Iris pigment epithelial cell (primary cell): ENCODE measurements at regions not wholly inside any gene's neighbourhood (a gene's known extent, or its start where the extent isn't known, plus 50 kb on each side); places are given as distances from the start of the nearest gene placed in this dataset.

Experiments
- DNase-seq: peaks from one replicate; pipeline ENCODE4 v3.0.0-alpha.2; 2011; ENCODE audit warnings: low read depth

DNA sequence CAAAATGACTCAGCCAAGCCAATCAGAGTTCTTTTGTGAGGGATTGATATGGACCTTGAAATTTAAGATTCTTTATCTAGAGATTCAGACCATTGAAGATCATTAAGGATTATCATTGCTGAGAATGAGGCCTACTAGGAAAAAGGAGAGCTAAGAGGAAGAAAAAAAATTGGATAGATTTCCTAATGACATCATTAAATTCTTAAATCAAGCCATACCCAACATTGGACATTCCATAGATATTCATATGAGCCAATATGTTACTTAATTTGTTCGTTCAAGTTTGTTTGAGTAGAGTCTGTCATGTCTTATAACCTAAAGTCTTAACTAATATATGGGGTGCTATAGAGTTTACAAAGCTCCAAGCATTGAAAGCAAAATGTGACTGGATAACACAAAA lies 727.9 kb upstream of the SEMA6A start:
- no peak for DNase-seq

DNA sequence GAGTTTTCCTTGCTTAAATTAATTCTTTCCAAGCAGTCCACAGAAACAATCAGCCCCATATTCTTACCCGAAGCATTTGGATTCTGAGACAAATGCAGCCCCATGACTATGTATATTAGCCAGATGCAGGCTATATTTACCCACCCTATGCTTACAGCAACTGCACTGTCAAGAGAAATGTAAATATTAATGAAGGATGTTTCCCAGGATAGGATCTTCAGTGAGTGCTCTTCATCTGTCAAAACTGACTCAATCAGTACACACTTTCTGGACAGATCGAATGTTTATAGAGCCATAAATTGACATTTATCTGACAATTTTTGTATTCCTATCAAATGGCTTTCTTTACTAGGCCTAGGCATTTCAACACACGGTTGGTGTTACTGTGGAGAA lies 725.3 kb upstream of the SEMA6A start:
- DNase-seq = no peak

DNA sequence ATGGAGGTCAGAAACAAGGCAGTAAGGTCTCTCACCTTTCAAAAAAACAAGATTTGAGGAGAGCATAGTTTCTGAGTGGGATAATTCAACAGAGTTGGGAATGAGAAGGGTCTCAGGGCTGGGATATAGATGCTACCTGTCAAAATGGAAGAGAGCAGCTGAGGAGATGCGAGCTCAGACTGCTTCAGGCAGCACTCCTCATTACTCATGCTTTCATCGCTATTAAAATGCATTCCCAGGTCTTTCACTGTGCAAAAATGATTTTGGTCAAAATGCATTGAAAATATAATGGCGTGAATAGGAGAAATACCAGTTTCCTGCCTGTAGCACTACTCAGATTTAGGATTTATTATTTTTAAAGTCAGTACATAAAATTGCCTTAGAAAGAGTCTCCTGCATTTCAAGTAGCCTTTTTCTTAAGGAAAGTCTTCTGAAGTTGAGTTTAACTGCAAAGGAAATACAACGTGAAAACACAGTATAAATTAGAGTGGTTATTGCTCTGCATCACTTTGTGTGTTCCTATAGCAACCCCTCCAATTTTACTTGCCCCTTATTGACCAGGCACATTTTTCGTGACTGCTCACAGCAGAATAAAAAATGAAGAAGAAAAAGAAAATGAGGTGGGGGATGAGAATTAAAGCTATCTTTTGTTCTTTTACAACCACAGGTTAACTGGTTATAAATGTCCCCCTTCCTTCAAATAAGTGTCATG lies 724.8 kb upstream of the SEMA6A start:
- DNase-seq = no peak

DNA sequence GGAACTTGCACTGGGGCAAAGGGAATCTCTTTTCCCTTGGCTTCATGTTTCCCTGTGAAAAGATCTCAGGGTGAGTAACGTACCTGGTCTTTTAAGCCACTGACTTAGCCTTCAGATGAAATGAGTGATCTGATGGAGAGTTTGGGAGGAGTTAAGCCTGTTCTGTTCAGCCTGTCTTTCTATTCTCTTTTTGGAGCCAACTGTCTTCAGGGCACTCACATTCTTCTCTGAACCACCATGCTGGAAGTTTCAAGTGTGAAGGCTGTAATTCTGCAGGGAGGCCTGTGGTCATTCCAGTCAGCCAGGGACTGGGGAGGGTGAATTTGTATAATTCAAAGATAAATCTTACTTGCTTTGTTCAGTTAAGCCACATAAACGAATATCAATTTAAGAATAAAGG lies 722.2 kb upstream of the SEMA6A start:
- no peak for DNase-seq

DNA sequence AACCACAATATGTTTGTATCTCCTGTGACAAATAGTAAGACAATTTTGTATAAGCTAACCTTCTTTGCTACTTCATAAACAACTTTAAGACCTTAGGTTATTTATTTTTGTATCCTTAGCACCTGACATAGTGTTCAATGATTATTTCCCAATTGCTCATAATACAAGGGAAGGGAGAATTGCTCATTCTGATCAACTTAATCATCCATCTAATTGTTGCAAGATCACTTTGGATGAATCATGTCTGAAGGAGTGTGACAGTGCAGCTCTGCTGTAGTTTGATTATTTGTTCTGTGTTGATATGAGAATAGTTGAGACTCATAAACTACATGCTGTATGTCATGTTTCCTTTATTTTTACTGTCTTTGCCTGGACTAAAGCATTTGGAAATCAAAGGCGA lies 721.3 kb upstream of the SEMA6A start:
- DNase-seq = no peak

DNA sequence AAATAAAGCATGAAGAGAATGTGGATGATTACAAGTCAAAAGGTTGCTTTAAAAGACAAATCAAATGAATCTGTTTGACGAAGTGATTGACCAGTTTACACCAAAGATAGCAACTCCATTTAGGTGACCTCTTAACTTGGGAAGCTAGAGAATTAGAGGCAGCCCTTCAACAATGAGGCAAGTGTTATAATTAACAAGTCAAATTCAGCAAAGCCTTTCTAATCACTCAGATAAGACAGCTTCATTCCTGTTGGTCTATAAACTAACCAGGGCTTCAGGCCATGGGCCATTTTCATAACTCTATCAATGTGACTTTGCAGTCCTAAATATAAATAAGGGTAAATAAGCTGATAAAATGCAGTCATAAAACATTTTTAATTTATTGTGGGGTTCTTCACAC lies 712.2 kb upstream of the SEMA6A start:
- DNase-seq = no peak

DNA sequence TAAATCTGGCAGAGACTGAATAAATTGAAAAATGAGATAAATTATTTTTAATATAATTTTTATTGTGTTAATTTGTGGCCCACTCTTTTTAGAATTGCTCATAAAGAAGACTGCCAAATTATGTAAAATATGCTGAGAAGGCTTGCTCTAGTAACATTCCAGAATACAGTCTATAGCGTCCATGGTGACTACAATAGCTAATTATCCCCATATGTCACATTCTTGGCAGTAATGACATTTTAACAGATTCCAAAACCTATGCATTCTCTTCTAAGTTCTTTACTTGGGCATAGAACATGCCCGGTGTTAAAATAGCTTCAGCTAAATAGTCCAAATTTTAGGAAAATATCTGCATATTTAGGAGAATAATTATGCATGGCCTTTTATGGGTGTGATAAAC lies 697.0 kb upstream of the SEMA6A start:
- DNase-seq = no peak

DNA sequence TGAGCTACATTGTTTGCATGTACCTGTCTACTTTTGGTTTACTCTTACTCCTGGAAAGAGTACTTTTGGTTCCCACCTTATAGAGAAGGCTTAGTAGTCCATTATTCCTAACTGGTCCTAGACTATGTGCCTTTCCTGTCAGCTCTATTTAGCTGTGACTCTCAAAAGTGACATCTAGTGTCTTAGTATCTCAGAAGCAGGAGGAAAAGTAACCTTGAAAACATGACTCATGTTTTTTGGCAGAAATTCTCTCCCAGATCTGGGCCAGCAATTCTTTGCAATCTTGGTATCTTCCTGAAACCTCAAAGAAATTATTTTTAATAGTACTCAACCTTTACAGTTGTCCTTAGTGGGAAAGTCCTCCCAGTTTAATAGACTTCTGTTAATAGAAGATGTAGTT lies 691.7 kb upstream of the SEMA6A start:
- DNase-seq = peak; percentile 16

DNA sequence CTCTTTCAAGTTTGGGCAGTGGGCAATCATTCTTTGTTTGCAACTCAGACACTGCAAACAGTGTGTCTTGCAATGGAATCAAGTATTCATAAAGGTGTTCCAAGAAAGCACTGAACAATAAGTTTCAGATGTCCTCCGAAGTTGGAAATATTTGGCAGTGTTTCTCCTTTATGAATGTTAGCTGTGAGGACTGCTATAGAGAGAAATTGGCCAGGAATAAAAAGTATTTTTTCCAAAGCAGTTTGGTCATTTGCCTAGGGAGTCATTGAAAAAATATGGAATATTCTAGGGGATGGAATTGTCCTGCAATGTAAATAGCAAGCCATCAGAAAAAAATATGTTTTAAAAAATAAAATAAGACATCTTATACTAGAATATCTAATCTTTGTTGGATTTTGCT lies 688.6 kb upstream of the SEMA6A start:
- DNase-seq = no peak

DNA sequence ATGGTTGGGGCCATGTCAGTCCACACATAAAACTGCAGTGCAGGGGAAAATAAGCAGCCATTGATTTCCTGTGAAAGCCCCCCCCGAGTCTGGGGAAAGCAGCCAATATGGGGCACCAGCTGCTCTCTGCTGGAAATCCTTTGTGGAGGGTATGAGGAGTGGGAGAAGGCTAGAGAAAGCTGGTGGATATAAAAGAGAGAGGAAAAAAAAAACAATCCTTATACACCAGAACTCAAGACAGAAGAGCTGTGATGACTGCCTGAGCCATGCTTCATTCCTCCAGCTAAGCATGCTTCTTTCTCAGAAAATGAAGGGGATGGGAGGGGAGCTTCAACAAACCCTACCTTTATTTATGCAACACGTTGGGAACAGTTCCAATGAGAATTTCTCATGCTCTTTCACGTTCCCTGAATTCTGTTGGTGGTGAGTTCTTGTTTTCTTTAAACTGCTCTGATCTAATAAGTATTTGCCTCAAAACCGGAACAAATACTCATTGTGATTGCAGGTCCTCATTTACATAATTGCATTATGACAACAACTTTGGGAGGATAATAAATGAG lies 688.0 kb upstream of the SEMA6A start:
- DNase-seq = no peak

DNA sequence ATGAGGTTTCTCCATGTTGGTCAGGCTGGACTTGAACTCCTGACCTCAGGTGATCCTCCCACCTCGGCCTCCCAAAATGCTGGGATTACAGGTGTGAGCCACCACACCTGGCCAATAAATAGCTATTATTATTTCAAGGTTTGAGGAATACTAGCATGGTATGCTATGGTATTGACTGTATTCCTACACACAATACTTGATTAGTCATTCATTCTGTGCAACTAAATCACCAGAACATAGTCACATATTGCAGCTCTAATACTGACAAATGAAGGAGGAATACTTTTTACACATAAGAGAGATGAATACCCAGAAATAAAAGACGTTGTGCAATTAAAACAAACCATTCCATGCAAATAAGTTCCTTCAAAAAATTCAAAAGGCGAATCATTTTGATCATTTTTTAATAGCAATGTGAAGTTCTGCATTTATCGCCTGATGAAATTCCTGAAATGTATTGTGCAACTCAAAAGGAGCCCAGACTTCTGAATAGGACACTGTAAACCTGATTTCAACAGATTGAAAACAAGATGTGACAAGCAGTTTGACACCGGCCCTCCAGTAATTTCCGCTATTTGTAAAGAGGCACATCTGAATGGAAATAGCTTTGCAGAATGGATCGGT lies 687.4 kb upstream of the SEMA6A start:
- no peak for DNase-seq

DNA sequence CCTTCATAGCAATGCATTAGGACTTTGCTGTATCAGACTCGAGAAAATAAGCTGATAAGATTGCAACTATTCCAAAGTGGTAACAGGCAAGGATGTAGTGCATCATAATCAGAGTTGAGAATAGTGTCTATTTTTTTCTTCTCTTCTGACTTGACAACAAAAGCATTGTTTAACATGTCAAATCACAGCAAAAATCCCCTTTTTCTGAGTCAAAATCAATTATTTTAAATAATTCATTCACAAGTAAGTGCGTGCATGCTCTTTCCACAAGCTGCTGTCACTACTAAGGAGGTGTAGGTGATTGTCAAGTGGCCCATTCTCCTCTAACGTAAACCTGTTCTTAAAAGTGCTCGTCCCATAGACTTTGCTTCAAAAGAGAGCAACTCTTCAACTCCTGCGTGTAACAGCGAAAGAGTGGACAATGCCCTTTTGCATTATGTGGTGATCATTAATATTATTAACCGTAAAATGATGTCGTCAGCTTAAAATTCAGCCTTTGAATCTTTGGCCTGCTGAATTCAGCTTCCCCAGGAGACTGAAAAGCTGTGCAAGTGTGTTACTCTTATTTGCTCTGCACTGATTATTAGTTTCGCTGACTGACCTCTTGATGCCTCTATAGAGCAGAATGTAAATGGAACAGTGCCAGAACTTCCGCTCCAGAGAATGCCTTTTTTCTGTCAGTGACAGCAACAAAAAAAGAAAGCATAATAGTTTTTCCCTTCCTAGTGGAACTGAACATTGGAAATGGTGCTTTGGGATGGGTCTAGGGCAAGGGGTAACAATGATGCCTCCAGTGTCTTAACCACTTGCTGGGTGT lies 680.8 kb upstream of the SEMA6A start:
- no peak for DNase-seq

DNA sequence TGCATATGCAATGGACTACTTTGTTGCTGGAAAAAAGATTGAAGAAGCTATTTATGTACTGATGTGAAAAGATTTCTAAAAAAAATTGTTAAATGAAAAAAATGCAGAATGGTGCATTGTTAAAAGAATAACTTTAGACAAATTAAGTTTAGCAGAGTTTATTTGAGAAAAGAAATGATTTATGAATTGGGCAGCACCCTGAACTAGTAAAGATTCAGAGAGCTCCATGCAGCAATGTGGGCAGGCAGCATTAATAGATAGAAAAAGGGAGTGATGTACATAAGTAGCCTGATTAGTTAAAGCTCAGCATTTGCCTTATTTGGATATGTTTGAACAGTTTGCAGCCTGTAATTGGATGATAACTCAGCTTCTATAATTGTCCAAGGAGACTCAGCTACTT lies 677.9 kb upstream of the SEMA6A start:
- no peak for DNase-seq

DNA sequence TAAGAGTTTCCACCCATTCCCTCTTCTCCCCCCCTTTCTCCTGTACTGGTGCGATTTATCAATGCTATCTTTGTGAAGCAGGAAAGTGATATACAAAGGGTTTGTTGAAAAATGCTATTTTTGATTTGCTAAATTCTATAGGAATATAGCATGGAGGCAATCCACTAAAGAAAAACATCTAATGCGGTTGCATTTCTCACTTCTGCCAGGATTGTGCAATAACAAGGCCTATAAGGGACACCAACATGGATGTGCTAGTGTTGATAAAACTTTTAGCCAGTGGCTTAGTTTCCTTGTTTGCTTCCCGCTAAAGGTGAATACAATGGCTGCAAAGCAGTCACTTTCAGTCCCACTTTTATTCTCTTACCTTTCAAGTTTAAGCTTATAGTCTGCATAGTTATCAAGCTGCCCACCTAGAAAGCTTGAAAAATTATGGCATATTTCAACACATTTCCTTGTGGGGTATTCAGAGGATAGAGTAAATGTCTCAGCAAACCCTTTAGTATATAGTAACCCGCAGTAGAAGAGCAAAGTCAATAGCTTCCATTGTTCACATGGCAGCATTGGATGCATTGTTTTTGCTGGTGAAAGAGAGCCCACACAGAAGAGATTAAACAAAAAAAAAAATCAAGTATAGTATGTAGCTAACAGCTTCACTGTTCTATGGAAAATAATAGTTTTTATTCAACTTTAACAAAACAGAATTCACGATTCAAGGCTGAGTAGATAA lies 674.6 kb upstream of the SEMA6A start:
- DNase-seq = no peak

DNA sequence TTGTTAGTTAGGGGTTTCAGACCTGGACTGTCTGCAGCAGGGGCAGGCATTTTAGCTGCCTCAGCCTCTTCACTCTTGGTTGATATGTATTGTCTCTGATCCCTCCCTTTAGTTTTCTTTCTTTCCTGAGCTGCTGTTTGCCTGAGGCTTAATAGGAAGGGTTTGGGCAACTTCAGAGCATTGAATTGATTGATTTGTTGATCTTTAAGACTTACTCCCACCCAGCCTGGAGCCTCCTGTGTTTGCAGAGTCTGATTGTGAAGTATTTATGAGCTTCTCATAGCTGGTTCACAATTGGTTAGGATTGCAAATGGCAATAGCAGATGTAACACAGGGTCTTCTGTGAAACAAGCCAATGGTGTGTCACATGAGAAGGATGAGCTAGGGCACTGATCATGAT lies 671.8 kb upstream of the SEMA6A start:
- DNase-seq = no peak

DNA sequence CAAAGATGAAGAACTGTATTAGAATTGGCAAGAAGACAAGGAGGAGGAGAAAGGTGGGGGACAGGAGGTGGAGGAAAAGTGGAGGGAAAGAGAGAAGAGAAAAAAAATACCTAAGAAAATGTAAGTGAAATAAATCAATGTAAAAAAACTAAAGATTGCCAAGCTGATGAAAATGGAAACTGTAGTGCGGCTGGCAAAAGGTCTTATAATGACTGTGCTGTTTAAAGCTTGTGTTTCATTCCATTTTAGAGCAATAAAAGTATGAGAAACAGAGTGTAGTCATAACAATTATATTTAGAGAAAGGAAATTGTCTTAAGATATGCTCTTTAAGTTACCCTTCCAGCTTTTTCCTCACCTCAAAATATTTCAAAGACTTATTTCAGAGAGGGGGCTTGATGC lies 670.5 kb upstream of the SEMA6A start:
- no peak for DNase-seq

DNA sequence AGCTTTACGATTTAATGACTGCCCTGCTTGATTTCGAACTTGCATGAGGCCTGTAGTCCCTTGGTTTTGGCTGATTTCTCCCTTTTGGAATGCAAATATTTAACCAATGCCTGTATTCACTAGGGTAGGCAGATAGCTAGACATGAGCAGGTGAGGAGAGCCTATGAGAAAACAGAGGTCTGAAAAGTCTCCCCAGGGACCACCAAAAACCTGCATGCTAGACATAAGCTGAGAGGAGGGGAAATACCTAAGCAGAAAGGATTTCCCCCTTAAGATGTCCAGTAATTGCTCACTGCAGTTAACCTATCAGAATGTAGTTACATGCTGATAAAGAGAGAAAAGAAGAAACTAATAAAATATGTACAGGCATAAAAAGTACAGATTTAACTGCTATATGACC lies 667.4 kb upstream of the SEMA6A start:
- DNase-seq = no peak

DNA sequence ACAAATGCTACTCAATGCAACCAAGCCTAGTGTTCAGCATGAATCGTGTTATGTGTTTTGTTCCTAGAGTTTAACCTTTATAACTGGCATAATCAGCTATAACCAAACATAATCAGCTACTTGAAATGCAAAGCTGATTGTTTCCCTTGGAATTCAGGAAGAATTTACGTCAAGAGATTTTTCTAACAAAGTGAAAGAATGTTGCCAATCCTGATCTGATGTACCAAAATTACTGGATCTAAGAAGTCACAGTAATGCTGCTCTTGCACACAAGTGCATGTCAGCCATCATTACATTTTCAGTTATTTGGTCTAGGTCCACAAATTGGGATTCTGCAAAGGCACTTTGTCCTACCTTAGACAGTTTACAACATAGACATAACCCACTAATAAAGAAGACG lies 662.3 kb upstream of the SEMA6A start:
- DNase-seq = no peak

DNA sequence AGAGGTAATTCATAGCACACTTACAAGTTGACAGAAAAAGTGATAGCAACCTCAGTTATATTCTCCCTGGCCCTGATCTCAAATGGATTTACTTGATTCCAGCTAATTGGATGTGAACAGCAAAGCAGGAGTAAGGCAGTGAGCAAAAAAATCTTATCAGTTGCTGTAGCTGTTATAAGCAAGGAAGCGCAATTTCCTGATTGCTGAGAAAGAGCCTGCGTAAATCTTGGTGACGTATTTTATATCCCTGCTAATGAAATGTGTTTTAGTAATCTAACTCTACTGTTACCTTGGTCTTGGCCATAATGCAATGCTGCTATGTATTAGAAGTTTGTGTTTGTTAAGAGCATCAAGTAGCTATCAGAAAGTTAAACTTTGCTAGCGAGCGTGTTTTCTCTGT lies 661.2 kb upstream of the SEMA6A start:
- DNase-seq = no peak

DNA sequence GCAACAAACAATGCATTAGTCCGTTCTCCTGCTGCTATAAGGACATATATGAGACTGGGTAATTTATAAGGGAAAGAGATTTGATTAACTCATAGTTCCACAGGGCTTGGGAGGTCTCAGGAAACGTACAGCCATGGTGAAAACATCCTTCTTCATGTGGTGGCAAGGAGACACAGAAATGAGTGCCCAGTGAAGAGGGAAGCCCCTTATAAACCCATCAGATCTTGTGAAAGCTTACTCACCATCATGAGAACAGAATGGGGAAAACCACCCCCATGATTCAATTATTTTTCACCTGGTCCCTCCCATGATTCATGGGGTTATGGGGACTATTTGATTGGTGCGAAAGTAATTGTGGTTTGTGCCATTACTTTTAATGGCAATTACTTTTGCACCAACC lies 655.8 kb upstream of the SEMA6A start:
- no peak for DNase-seq

DNA sequence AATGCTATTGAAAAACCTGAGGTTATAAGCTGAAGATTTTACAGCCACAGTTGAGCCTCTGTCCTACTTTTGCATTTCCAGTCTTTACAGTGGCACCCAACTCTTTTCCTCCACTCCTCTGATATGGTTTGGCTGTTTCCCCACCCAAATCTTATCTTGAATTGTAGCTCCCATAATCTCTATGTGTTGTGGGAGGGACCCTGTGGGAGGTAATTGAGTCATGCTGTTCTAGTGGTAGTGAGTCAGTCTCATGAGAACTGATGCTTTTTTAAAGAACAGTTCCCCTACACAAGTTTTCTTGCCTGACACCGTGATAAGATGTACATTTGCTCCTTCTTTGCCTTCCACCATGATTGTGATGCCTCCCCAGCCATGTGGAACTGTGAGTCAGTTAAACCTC lies 646.1 kb upstream of the SEMA6A start:
- DNase-seq = peak; percentile 2

DNA sequence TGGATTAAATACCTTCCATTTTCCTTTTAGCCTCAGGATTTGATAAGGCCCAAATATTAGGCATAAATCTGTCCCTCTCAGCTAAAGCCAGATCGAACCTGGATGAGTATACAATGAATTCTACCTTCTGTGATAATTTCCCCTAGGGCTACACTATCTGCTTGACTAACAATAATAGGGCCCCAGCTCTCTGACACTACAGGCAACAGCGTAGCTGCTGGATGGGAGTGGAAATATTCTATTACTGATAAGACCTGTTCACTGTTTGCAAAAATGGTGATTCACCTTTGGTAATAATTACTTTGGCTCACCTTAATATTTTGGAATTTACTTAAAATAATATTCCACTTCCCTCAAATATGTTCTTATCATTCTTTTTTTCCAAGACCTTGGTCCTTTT lies 644.2 kb upstream of the SEMA6A start:
- DNase-seq = no peak
